SK-N-MC (cell line): ENCODE measurements at regions not wholly inside any gene's neighbourhood (a gene's known extent, or its start where the extent isn't known, plus 50 kb on each side); places are given as distances from the start of the nearest gene placed in this dataset.

Experiments
- DNase-seq: peaks from one replicate; pipeline ENCODE4 v3.0.0-alpha.2; 2011; ENCODE audit warnings: low read depth, low spot score
- H3K27ac ChIP-seq: fragments of 200-600 bp; sonication (generic); 2 replicates; pipeline ENCODE4 v1.5.1; 2016; ENCODE audit warnings: mixed run types
- H3K36me3 ChIP-seq: fragments of 200-600 bp; sonication (generic); 2 replicates; pipeline ENCODE4 v1.6.1; 2017; ENCODE audit warnings: antibody characterized with exemption, low read length, mixed read lengths; ENCODE audit not compliant: insufficient read depth
- H3K4me3 ChIP-seq: fragments of 200-600 bp; sonication (generic); 2 replicates; pipeline ENCODE4 v1.5.1; 2016
- H3K9ac ChIP-seq: fragments of 200-600 bp; sonication (generic); 2 replicates; pipeline ENCODE4 v1.8.0; 2017; ENCODE audit warnings: mixed run types, mixed read lengths; ENCODE audit not compliant: insufficient read length
- H3K9me3 ChIP-seq: fragments of 200-600 bp; sonication (generic); 2 replicates; pipeline ENCODE4 v1.6.1; 2017; ENCODE audit warnings: low read depth, mild to moderate bottlenecking, antibody characterized with exemption, low read length, moderate library complexity, mixed read lengths
- EZH2 ChIP-seq: fragments of 200-600 bp; sonication (generic); IDR thresholded peaks from one replicate; pipeline ENCODE4 v1.6.1; 2017; ENCODE audit warnings: antibody characterized with exemption
- FOXP2 ChIP-seq: optimal IDR thresholded peaks from 2 replicates; pipeline ENCODE3; 2011; ENCODE audit warnings: mild to moderate bottlenecking, moderate library complexity; ENCODE audit not compliant: insufficient read depth; ENCODE audit errors: extremely low read length, control extremely low read depth
- POLR2AphosphoS5 ChIP-seq: IDR thresholded peaks from 2 replicates; pipeline ENCODE4 v1.6.1; 2012; ENCODE audit warnings: mild to moderate bottlenecking, low read depth, low read length, borderline replicate concordance

DNA sequence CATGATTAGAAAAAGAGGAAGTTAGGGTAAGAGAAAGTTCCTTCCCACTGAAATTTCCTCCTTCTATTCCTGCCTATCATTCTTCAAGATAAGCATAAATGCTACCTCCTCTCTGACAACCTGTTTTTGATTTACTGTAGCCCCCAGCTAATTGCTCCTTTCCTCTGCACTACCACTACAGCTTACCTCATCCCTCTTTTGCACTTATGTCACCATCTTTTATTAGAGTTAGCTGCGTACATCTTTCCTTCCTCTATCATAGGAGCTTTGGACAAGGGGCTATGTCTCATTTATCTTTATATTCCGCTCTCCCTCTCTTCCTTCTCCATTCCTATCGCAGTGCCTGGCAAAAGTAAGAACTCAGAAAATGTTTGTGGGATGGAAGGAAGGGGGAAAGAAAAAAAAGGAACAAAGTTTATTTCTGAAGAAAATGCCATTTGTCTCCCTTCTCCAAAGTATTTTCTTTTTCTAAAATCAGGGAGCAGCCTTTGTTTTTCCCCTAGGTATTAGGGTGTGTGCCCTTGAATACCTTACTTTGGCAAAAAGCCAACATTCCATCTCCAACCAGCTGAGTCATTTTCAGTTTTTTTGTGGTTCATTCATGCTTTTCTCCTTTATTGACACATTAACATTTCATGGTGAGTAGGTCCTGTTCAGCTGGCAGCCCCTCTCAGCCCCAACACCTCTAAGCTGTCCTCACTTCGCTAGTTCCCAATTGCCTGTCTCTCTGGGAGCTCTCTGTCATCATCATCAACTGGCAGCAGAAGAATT is 87.6 kb upstream of the SOX2 start:
- TF ChIP-seq POLR2AphosphoS5 = no peak
- no peak for TF ChIP-seq FOXP2
- no peak for TF ChIP-seq EZH2
- Histone ChIP-seq H3K9ac (no peak overlapping the region), H3K4me3 (no peak overlapping the region), H3K9me3 (no peaks in the 10 kb centered on the region), H3K36me3 (no peaks in the 10 kb centered on the region), H3K27ac (no peak overlapping the region)
- no peak for DNase-seq

DNA sequence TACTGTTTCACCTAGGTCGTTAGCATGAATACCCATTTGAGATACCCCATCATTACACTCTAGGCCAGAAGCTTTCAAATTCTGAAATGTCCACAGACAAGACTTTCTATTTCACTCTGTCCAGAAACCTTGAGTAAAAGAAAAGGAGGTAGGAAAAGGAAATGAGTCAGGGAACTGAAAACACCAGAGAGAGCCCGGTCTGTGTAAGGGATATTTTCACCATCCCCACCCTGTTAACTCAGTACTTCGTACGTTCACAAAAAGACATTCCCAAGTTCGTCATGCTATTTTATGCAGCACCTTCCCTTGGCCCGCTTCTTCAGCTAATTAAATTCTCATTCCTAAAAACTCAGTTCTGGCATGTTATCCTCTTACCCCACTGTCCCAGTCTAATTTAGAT is 89.4 kb upstream of the SOX2 start:
- Histone ChIP-seq H3K9me3 (no peaks in the 10 kb centered on the region), H3K4me3 (no peak overlapping the region), H3K36me3 (no peaks in the 10 kb centered on the region), H3K9ac (no peak overlapping the region), H3K27ac (no peak overlapping the region)
- DNase-seq = no peak
- TF ChIP-seq POLR2AphosphoS5 = no peak
- TF ChIP-seq FOXP2 = no peak
- no peak for TF ChIP-seq EZH2

DNA sequence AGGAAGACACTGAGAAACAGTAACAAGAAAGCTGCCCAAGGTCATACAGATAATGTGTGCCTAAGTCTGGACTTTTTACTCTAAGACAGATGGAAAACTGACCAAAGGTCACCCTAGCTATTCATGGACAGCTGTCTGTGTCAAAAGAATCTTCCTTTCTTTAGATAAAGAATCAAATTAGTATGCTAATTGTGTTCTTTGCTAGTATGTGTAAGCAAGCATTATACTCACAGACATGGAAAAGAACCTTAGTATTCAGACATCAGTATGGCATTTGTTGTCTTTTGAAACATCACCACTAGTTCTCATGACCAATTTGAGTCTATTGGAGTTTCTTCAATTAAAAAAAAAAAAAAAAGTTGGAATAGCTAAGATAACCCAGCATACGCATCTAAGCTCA is 91.8 kb upstream of the SOX2 start:
- Histone ChIP-seq H3K27ac (no peak overlapping the region), H3K9me3 (no peaks in the 10 kb centered on the region), H3K9ac (no peak overlapping the region), H3K4me3 (no peak overlapping the region), H3K36me3 (no peaks in the 10 kb centered on the region)
- TF ChIP-seq FOXP2 = no peak
- no peak for TF ChIP-seq POLR2AphosphoS5
- no peak for TF ChIP-seq EZH2
- no peak for DNase-seq

DNA sequence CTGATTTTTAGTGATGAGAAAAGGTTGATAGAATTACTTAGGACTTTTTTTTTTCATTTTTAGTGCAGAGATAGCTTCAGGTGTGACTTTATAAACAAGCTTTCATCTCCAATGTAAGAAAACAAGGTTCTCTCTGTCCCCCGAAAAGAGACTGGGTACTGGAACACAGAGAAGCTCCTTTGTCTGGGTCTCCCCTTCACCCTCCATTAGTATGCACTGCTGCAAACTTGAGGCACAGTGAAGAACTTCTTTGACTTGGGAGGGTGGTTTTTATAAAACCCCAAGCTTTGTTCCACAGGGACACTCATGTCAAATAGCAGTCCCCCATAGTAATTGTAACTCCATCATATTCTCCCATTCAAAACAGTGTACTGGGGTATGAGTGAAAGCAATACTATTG is 93.5 kb upstream of the SOX2 start:
- H3K27ac ChIP-seq = no peak overlapping the region
- no peaks in the 10 kb centered on the region for H3K36me3 ChIP-seq
- no peak for DNase-seq
- no peak overlapping the region for H3K9ac ChIP-seq
- no peak overlapping the region for H3K4me3 ChIP-seq
- TF ChIP-seq POLR2AphosphoS5 = no peak
- no peak for TF ChIP-seq EZH2
- TF ChIP-seq FOXP2 = no peak
- no peaks in the 10 kb centered on the region for H3K9me3 ChIP-seq

DNA sequence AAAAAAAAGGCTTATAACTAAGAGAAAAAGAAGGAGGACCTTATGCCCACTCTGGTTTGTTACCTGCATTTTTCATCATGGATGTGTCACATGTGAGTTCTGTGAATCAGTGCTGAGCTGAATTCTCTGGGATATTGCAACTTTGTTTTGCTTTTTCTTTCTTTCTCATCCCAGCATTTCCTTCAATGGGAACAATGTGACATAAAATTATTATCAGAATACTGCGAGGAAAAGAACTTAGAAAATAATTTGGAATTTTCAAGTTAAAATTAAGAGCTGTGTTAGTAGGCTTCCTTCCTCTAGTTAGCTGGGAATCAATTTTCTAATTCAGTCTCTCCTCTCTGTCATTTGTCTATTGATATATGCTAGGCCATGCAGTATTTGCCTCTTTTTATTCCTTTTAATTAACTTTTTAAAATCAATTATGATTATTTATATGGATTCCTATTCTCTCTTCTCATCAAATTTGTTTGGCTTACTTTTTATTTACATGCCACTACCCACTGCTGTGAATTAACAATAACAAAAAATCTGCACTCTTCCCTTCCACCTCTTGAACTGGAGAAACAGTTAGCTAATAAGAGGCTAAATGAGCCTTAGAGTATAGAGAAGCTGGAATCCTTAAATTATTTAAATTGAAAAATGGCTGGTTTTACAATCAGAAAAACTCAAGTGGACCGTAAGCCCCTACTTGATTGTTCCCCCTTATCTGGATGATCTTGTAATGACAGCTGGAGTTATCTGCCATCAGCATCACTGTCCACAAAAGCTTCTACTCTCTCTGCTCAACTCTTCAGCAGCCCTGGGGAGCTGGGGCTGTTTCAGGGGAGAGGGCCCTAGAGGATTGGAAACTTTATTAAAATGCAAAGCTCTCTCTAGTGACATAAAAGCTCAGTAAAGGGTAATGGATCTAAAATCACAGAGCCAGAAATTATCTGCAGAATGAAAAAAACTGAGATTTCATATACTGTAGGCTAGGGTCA is 95.3 kb upstream of the SOX2 start:
- H3K4me3 ChIP-seq = no peak overlapping the region
- H3K9ac ChIP-seq = no peak overlapping the region
- H3K9me3 ChIP-seq = no peaks in the 10 kb centered on the region
- no peak overlapping the region for H3K27ac ChIP-seq
- no peak for TF ChIP-seq POLR2AphosphoS5
- TF ChIP-seq EZH2 = no peak
- TF ChIP-seq FOXP2 = no peak
- no peak for DNase-seq
- H3K36me3 ChIP-seq = no peaks in the 10 kb centered on the region

DNA sequence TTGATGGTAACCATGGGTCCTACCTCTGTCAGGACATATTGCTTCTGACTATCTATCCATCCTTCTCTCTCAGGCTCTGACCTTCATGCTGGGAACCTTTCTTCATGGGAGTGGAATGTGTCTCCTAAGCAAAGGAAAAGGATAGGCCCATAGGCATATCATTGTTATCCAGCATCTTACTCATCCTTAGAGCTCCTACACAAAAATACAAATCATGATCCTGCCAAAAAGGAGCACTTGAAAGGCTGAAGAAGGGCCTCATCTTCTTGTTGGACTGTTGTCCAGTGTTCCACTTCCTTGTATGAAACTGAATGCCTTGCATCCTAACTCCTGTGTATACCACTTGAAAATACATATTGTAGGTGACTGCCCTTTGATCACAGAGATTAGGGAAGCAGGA is 96.1 kb upstream of the SOX2 start:
- no peak overlapping the region for H3K4me3 ChIP-seq
- no peaks in the 10 kb centered on the region for H3K9me3 ChIP-seq
- no peak for DNase-seq
- H3K27ac ChIP-seq = no peak overlapping the region
- no peaks in the 10 kb centered on the region for H3K36me3 ChIP-seq
- no peak overlapping the region for H3K9ac ChIP-seq
- TF ChIP-seq EZH2 = no peak
- no peak for TF ChIP-seq FOXP2
- TF ChIP-seq POLR2AphosphoS5 = no peak

DNA sequence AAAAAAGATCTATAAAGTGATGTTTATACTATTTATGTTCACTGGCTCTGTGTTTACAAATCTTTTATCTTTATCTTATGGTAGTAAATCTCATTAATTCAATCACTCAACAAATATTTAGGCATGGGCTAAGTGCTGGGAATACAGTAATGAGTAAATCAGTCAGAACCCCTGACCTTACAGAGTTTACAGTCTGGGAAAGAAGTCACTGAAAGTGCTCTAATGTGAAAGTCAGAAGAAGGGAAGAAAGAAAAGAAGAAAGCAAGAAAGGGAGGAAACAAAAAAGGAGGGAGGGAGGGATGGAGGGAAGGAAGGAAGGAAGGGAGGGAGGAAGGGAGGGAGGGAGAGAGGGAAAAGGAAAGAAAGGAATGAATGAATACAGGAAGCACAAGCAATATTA is 96.8 kb upstream of the SOX2 start:
- no peak overlapping the region for H3K9ac ChIP-seq
- no peaks in the 10 kb centered on the region for H3K9me3 ChIP-seq
- no peak for TF ChIP-seq POLR2AphosphoS5
- TF ChIP-seq EZH2 = no peak
- TF ChIP-seq FOXP2 = no peak
- H3K36me3 ChIP-seq = no peaks in the 10 kb centered on the region
- DNase-seq = no peak
- no peak overlapping the region for H3K27ac ChIP-seq
- no peak overlapping the region for H3K4me3 ChIP-seq

DNA sequence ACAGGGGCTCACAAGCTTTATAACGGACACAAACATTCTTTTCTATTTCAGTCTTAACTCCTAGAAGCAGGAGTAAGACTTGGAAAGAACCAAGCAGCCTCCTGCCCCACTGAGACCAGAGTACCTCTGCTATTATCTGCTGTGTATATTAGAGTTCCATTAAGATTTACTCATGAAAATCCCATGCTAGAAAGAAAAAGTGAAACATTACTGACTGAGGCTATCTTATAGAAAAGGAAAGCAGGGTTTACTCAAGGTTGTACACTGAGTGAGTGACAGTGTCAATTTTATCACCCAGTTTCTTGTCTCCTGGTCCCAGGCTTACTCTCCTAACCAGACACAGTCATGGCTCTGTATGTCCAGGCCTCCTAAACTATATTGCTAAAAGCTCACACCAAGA is 97.9 kb upstream of the SOX2 start:
- no peaks in the 10 kb centered on the region for H3K9me3 ChIP-seq
- no peak overlapping the region for H3K4me3 ChIP-seq
- H3K27ac ChIP-seq = no peak overlapping the region
- TF ChIP-seq EZH2 (no peak), FOXP2 (no peak), POLR2AphosphoS5 (no peak)
- H3K9ac ChIP-seq = no peak overlapping the region
- H3K36me3 ChIP-seq = no peaks in the 10 kb centered on the region
- DNase-seq = no peak
